GM18508 (cell line): ENCODE measurements at regions not wholly inside any gene's neighbourhood (a gene's known extent, or its start where the extent isn't known, plus 50 kb on each side); places are given as distances from the start of the nearest gene placed in this dataset.

Experiments used
- ATAC-seq: cut with Tn5 transposase; IDR thresholded peaks from one replicate; pipeline ENCODE4 v1.9.1; 2021; ENCODE audit warnings: moderate number of reproducible peaks; ENCODE audit not compliant: insufficient read depth, unreplicated experiment

GRCh38 chr22:22032099-22032905, 49.7 kb upstream of the TOP3B start:
- ATAC-seq, result no peak
